Activated naive CD4-positive, alpha-beta T cell treated with anti-CD3 and anti-CD28 coated beads for 36 hours (primary cell): ENCODE measurements at regions not wholly inside any gene's neighbourhood (a gene's known extent, or its start where the extent isn't known, plus 50 kb on each side); places are given as distances from the start of the nearest gene placed in this dataset.
A peak's percentile ranks its signal among the peaks of the same experiment; 100 is the strongest.

Source experiments
- CTCF ChIA-PET: fragments of 350-600 bp; sonication (Branson Sonifier 250); formaldehyde crosslinking; loops from one replicate; lab custom pipeline; 2021; ENCODE audit warnings: antibody characterized with exemption; lab: Charles Lee
- DNase-seq: peaks from one replicate; pipeline ENCODE4 v3.0.0-alpha.2; 2020
- H3K27ac Mint-ChIP-seq: one replicate; pipeline ENCODE4 v1.8.0; 2021; ENCODE audit warnings: mild to moderate bottlenecking, mixed read lengths
- H3K27me3 Mint-ChIP-seq: one replicate; pipeline ENCODE4 v1.8.0; 2021; ENCODE audit warnings: low read depth, mixed read lengths
- H3K36me3 Mint-ChIP-seq: one replicate; pipeline ENCODE4 v1.8.0; 2021; ENCODE audit warnings: low read depth, mixed read lengths
- H3K4me1 Mint-ChIP-seq: one replicate; pipeline ENCODE4 v1.8.0; 2021; ENCODE audit warnings: low read depth, mixed read lengths
- H3K4me3 Mint-ChIP-seq: one replicate; pipeline ENCODE4 v1.8.0; 2021; ENCODE audit warnings: mild to moderate bottlenecking, moderate library complexity, mixed read lengths
- H3K9me3 Mint-ChIP-seq: one replicate; pipeline ENCODE4 v1.8.0; 2021; ENCODE audit warnings: mixed read lengths
- intact Hi-C: fragments of 100-400 bp; cut with micrococcal nuclease; formaldehyde crosslinking; loops from one replicate; pipeline ENCODE4 v1.15.1; 2023

GRCh38 chr3:107428051-107428858, 51.0 kb downstream of the CCDC54 start:
- no peak overlapping the region for H3K27ac Mint-ChIP-seq
- CTCF ChIA-PET, result interaction anchor here (0.7 to 1.8 kb wide), 4 partner anchors 13 to 192 kb away, joined by 3 to 11 read pairs (median 8); no protein-coding TSS in a partner anchor
- H3K4me1 Mint-ChIP-seq, result peaks cover 12% of the 10 kb centered on the region
- H3K4me3 Mint-ChIP-seq, result no peak overlapping the region
- peaks cover 5% of the 10 kb centered on the region for H3K27me3 Mint-ChIP-seq
- H3K9me3 Mint-ChIP-seq, result no peaks in the 10 kb centered on the region
- intact Hi-C loops, result no loop called here
- H3K36me3 Mint-ChIP-seq, result no peaks in the 10 kb centered on the region
- no peak for DNase-seq

- CTCF ChIA-PET, result interaction anchor here (0.7 to 3.9 kb wide), 24 partner anchors 8 to 772 kb away, joined by 3 to 25 read pairs (median 4); no protein-coding TSS in a partner anchor
- DNase-seq, result peak; percentile 70
- Mint-ChIP-seq H3K4me1 (peaks cover 12% of the 10 kb centered on the region), H3K27me3 (peaks cover 10% of the 10 kb centered on the region), H3K27ac (no peak overlapping the region), H3K9me3 (no peaks in the 10 kb centered on the region), H3K36me3 (no peaks in the 10 kb centered on the region), H3K4me3 (peak overlapping the region; percentile 74)
- intact Hi-C loops, result loop anchor here (1.0 to 10.0 kb wide), 11 partner anchors 15 to 1405 kb away; partner anchors contain the start of genes BBX and IFT57
Measured at GRCh38 chr3:107429320-107430181, 52.3 kb downstream of the CCDC54 start.

GRCh38 chr3:107430214-107430995, 53.2 kb downstream of the CCDC54 start:
- Mint-ChIP-seq H3K4me3 (peak overlapping the region; percentile 74), H3K27me3 (peaks cover 13% of the 10 kb centered on the region), H3K9me3 (no peaks in the 10 kb centered on the region), H3K27ac (peak overlapping the region; percentile 28), H3K4me1 (peaks cover 12% of the 10 kb centered on the region), H3K36me3 (no peaks in the 10 kb centered on the region)
- intact Hi-C loops, result loop anchor here (1.0 to 10.0 kb wide), 11 partner anchors 16 to 1404 kb away; partner anchors contain the start of genes BBX and IFT57
- peak; percentile 12 for DNase-seq
- CTCF ChIA-PET, result interaction anchor here (0.6 to 3.9 kb wide), 23 partner anchors 9 to 268 kb away, joined by 3 to 25 read pairs (median 4); no protein-coding TSS in a partner anchor

GRCh38 chr3:107430996-107431245, 53.7 kb downstream of the CCDC54 start:
- H3K27me3 Mint-ChIP-seq, result peaks cover 13% of the 10 kb centered on the region
- peak overlapping the region; percentile 28 for H3K27ac Mint-ChIP-seq
- CTCF ChIA-PET, result interaction anchor here (0.6 to 3.9 kb wide), 13 partner anchors 9 to 195 kb away, joined by 3 to 25 read pairs (median 4); no protein-coding TSS in a partner anchor
- H3K9me3 Mint-ChIP-seq, result no peaks in the 10 kb centered on the region
- peak; percentile 51 for DNase-seq
- intact Hi-C loops, result loop anchor here (1.0 to 10.0 kb wide), 11 partner anchors 17 to 1404 kb away; partner anchors contain the start of genes BBX and IFT57
- H3K4me1 Mint-ChIP-seq, result peaks cover 12% of the 10 kb centered on the region
- H3K36me3 Mint-ChIP-seq, result no peaks in the 10 kb centered on the region
- H3K4me3 Mint-ChIP-seq, result peak overlapping the region; percentile 74

GRCh38 chr3:107431246-107432012, 54.2 kb downstream of the CCDC54 start:
- Mint-ChIP-seq H3K27me3 (peaks cover 13% of the 10 kb centered on the region), H3K4me3 (peak overlapping the region; percentile 79), H3K9me3 (no peaks in the 10 kb centered on the region), H3K4me1 (peaks cover 12% of the 10 kb centered on the region), H3K36me3 (no peaks in the 10 kb centered on the region), H3K27ac (peak overlapping the region; percentile 65)
- intact Hi-C loops, result loop anchor here (2.0 to 10.0 kb wide), 6 partner anchors 111 to 1403 kb away; partner anchors contain the start of gene IFT57
- DNase-seq, result peak; percentile 66
- CTCF ChIA-PET, result interaction anchor here (1.2 to 3.9 kb wide), 7 partner anchors 10 to 196 kb away, joined by 3 to 25 read pairs (median 5); no protein-coding TSS in a partner anchor

GRCh38 chr3:107432013-107432515, 54.8 kb downstream of the CCDC54 start:
- DNase-seq, result peak; percentile 15
- H3K27me3 Mint-ChIP-seq, result peaks cover 13% of the 10 kb centered on the region
- H3K4me3 Mint-ChIP-seq, result peak overlapping the region; percentile 79
- no peaks in the 10 kb centered on the region for H3K9me3 Mint-ChIP-seq
- CTCF ChIA-PET, result interaction anchor here (1.2 to 3.9 kb wide), 2 partner anchors 117 to 160 kb away, joined by 5 to 19 read pairs; no protein-coding TSS in a partner anchor
- H3K27ac Mint-ChIP-seq, result peak overlapping the region; percentile 65
- no peaks in the 10 kb centered on the region for H3K36me3 Mint-ChIP-seq
- H3K4me1 Mint-ChIP-seq, result peaks cover 12% of the 10 kb centered on the region
- intact Hi-C loops, result loop anchor here (5.0 to 10.0 kb wide), 4 partner anchors 310 to 1403 kb away; partner anchors contain the start of gene IFT57

- H3K4me3 Mint-ChIP-seq, result peak overlapping the region; percentile 43
- intact Hi-C loops, result loop anchor here (5.0 to 10.0 kb wide), 4 partner anchors 310 to 1402 kb away; partner anchors contain the start of gene IFT57
- DNase-seq, result no peak
- no peaks in the 10 kb centered on the region for H3K36me3 Mint-ChIP-seq
- H3K9me3 Mint-ChIP-seq, result no peaks in the 10 kb centered on the region
- H3K27me3 Mint-ChIP-seq, result peaks cover 13% of the 10 kb centered on the region
- no peak overlapping the region for H3K27ac Mint-ChIP-seq
- peaks cover 12% of the 10 kb centered on the region for H3K4me1 Mint-ChIP-seq
- CTCF ChIA-PET, result interaction anchor here (3.9 kb wide), 1 partner anchor 161 kb away, joined by 19 read pairs; no protein-coding TSS in a partner anchor
Measured at GRCh38 chr3:107432646-107433045, 55.4 kb downstream of the CCDC54 start.

- no peak for DNase-seq
- H3K27me3 Mint-ChIP-seq, result peaks cover 15% of the 10 kb centered on the region
- CTCF ChIA-PET, result no interaction called here
- H3K36me3 Mint-ChIP-seq, result no peaks in the 10 kb centered on the region
- peaks cover 2% of the 10 kb centered on the region for H3K4me1 Mint-ChIP-seq
- H3K4me3 Mint-ChIP-seq, result no peak overlapping the region
- H3K27ac Mint-ChIP-seq, result no peak overlapping the region
- no peaks in the 10 kb centered on the region for H3K9me3 Mint-ChIP-seq
- intact Hi-C loops, result loop anchor here (10.0 kb wide), 1 partner anchor 1399 kb away; no protein-coding TSS in a partner anchor
Measured at GRCh38 chr3:107436029-107436428, 58.8 kb downstream of the CCDC54 start.

- Mint-ChIP-seq H3K4me3 (no peak overlapping the region), H3K36me3 (no peaks in the 10 kb centered on the region), H3K4me1 (no peaks in the 10 kb centered on the region), H3K27ac (no peak overlapping the region), H3K27me3 (peaks cover 8% of the 10 kb centered on the region), H3K9me3 (no peaks in the 10 kb centered on the region)
- no peak for DNase-seq
- intact Hi-C loops, result loop anchor here (10.0 kb wide), 1 partner anchor 1396 kb away; no protein-coding TSS in a partner anchor
- CTCF ChIA-PET, result no interaction called here
Measured at GRCh38 chr3:107438671-107439070, 61.4 kb downstream of the CCDC54 start.

GRCh38 chr3:107441617-107442016, 64.4 kb downstream of the CCDC54 start:
- DNase-seq, result no peak
- no peak overlapping the region for H3K27ac Mint-ChIP-seq
- intact Hi-C loops, result no loop called here

More at GRCh38 chr3:107441617-107442016, 64.4 kb downstream of the CCDC54 start:
- CTCF ChIA-PET, result interaction anchor here (0.6 kb wide), 1 partner anchor 172 kb away, joined by 3 read pairs; no protein-coding TSS in a partner anchor
- no peaks in the 10 kb centered on the region for H3K9me3 Mint-ChIP-seq
- H3K27me3 Mint-ChIP-seq, result peaks cover 2% of the 10 kb centered on the region
- no peak overlapping the region for H3K4me3 Mint-ChIP-seq
- H3K36me3 Mint-ChIP-seq, result no peaks in the 10 kb centered on the region
- H3K4me1 Mint-ChIP-seq, result no peaks in the 10 kb centered on the region
